Transverse colon (tissue), 4 donors: ENCODE measurements at regions not wholly inside any gene's neighbourhood (a gene's known extent, or its start where the extent isn't known, plus 50 kb on each side); places are given as distances from the start of the nearest gene placed in this dataset.

Experiments used
- DNase-seq: peaks from one replicate; pipeline ENCODE4 v3.0.0-alpha.2; 2019
- H3K27ac ChIP-seq, 4 donors: fragments of 200-600 bp; sonication (generic); 2 replicates each; pipeline ENCODE4 v1.5.1; 2016 to 2018; ENCODE audit warnings: inconsistent platforms in 4 of 4
- H3K27me3 ChIP-seq: fragments of 200-600 bp; sonication (generic); 2 replicates; pipeline ENCODE4 v1.5.1; 2017; ENCODE audit warnings: inconsistent platforms
- H3K36me3 ChIP-seq, 4 donors: fragments of 200-600 bp; sonication (generic); 2 replicates each; pipeline ENCODE4 v1.5.1; 2017 to 2019; ENCODE audit warnings: inconsistent platforms in 4 of 4
- H3K4me1 ChIP-seq, 4 donors: fragments of 200-600 bp; sonication (generic); 2 replicates each; pipeline ENCODE4 v1.5.1; 2017 to 2020; ENCODE audit warnings: inconsistent platforms in 4 of 4
- H3K4me3 ChIP-seq, 4 donors: fragments of 200-600 bp; sonication (generic); 1 replicate in 1 of 4; 2 replicates in 3 of 4; pipeline versions ENCODE4 v1.5.1 to v1.6.1; 2017 to 2019; ENCODE audit warnings: inconsistent platforms in 4 of 4
- H3K9me3 ChIP-seq, 2 donors: fragments of 200-600 bp; sonication (generic); 2 replicates each; pipeline ENCODE4 v1.5.1; 2017 to 2019; ENCODE audit warnings: inconsistent platforms in 2 of 2
- EP300 ChIP-seq: sonication (generic); formaldehyde crosslinking; IDR thresholded peaks from one replicate; pipeline ENCODE4 v1.6.1; 2017; ENCODE audit warnings: antibody characterized with exemption, low read depth
- POLR2A ChIP-seq: fragments of 450-650 bp; IDR thresholded peaks from one replicate; pipeline ENCODE4 v1.6.1; 2016; ENCODE audit warnings: antibody characterized with exemption, mild to moderate bottlenecking, moderate library complexity
- POLR2AphosphoS5 ChIP-seq, 3 donors: sonication (generic); formaldehyde crosslinking; IDR thresholded peaks; one replicate each; pipeline ENCODE4 v1.6.1; 2016; ENCODE audit warnings: antibody characterized with exemption in 3 of 3
- WGBS, 2 donors: methylation state at CpG; one replicate each; pipeline ENCODE4 v1.1.5; 2018; ENCODE audit warnings: low coverage in 1 of 2; 5-methylcytosine and 5-hydroxymethylcytosine counted together
- in situ Hi-C, 4 donors: fragments of 200-750 bp; cut with MboI; loops; one replicate each; pipeline versions ENCODE4 v1.15.0 to v1.15.1; 2017; ENCODE audit warnings: low sequenced_read_pairs in 3 of 4, low pct_ligation_motif_present in 1 of 4, low pct_unique_long_range_greater_than_20kb in 1 of 4
- intact Hi-C: fragments of 100-400 bp; cut with DNase I; formaldehyde crosslinking; loops from one replicate; pipeline ENCODE4 v1.15.1; 2023; ENCODE audit warnings: low total_unique reads
- TF ChIP-seq, protein P1 (sequence below), 5 experiments: fragments of 200-600 bp in 3 of 5; fragments of 450-650 bp in 2 of 5; sonication (generic) in 3 of 5; IDR thresholded peaks; 1 replicate in 2 of 5; 2 replicates in 3 of 5; pipeline ENCODE4 v1.5.1; 2016 to 2017; ENCODE audit warnings: antibody characterized with exemption in 5 of 5, inconsistent platforms in 3 of 5, mild to moderate bottlenecking in 2 of 5, moderate library complexity in 1 of 5

DNA sequence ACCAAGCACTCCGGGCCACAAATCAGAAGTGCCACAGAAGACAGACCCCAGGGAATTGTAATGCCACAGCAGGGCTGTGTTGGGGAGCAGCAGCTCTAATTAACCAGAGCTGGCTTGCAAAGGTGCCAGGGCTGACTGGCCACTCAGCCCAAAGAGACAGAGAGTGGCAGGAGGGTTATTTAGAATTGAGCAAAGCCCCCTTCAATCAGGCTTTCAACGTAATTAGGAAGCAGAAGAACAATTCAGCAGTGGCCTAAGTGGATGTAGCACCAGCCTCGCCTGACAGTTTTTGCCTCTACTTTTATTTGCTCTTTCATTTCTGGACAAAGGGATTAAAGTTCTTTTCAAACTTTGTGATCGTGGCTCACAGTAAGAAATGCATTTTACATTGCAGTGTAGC, 278.3 kb upstream of the IRX3 start:
- Histone ChIP-seq H3K27me3 (no peaks in the 10 kb centered on the region), H3K9me3 (no peaks in the 10 kb centered on the region), H3K36me3 (no peaks in the 10 kb centered on the region), H3K27ac (no peak overlapping the region), H3K4me3 (no peak overlapping the region), H3K4me1 (no peaks in the 10 kb centered on the region)
- 64% methylated on average over 4 of the region's 4 CpGs; no CpG with 5 or more reads in 1 of the 2 donors for WGBS, 2 donors
- intact Hi-C loops (no loop called here), in situ Hi-C loops (no loop called here)
- no peak for DNase-seq
- no peak for TF ChIP-seq EP300
- TF ChIP-seq POLR2AphosphoS5 (IDR thresholded peaks at IDR 0.05), result no peak
- no peak for TF ChIP-seq POLR2A
- TF ChIP-seq, protein P1, sequence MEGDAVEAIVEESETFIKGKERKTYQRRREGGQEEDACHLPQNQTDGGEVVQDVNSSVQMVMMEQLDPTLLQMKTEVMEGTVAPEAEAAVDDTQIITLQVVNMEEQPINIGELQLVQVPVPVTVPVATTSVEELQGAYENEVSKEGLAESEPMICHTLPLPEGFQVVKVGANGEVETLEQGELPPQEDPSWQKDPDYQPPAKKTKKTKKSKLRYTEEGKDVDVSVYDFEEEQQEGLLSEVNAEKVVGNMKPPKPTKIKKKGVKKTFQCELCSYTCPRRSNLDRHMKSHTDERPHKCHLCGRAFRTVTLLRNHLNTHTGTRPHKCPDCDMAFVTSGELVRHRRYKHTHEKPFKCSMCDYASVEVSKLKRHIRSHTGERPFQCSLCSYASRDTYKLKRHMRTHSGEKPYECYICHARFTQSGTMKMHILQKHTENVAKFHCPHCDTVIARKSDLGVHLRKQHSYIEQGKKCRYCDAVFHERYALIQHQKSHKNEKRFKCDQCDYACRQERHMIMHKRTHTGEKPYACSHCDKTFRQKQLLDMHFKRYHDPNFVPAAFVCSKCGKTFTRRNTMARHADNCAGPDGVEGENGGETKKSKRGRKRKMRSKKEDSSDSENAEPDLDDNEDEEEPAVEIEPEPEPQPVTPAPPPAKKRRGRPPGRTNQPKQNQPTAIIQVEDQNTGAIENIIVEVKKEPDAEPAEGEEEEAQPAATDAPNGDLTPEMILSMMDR (IDR thresholded peaks at IDR 0.05), result no peak

DNA sequence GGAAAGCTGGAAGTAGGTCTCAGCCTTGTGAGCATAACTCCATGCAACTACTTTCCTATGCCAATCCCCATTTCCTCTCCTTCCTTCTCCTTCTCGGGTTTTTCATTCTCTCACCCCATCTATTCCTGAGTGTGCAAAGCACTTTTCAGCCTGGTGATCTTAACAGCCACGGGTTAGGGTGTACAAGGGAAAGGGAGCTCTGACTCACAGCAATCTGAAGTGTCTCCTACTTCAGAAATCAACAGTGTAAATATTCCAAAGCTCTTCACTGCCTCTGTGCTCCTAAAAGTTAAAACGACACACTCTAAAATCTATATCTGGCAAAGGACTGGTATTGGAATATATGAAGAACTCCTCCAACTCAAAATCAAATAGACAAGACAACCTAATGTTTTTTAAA, 268.0 kb upstream of the IRX3 start:
- intact Hi-C loops (no loop called here), in situ Hi-C loops (no loop called here)
- Histone ChIP-seq H3K9me3 (no peaks in the 10 kb centered on the region), H3K27me3 (no peaks in the 10 kb centered on the region), H3K4me1 (no peaks in the 10 kb centered on the region), H3K4me3 (no peak overlapping the region), H3K36me3 (no peaks in the 10 kb centered on the region), H3K27ac (no peak overlapping the region)
- WGBS, 2 donors, result 69 to 70% methylated on average over 3 of the region's 3 CpGs
- TF ChIP-seq POLR2AphosphoS5 (IDR thresholded peaks at IDR 0.05), result no peak
- no peak for TF ChIP-seq POLR2A
- no peak for TF ChIP-seq EP300
- TF ChIP-seq, protein P1 (IDR thresholded peaks at IDR 0.05), result no peak
- no peak for DNase-seq

DNA sequence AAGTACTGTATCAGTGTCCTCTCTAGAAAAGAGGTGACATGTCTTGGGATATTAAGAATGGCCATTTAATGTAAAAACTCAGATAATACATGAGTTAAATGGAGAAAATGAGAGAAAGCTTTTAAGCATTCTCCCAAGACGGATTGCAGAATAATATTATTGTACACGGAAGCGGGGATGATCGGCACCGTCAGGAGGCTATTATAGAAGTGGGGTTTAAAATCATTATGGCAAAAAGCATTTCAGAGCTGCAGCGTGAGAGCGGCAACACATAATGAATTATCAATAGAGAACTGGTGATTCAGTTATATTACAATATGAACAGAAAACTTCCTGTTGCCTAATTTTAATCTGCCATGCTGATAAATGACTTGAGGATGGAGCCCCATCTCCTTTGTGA, 261.7 kb upstream of the IRX3 start:
- H3K9me3 ChIP-seq, result no peaks in the 10 kb centered on the region
- TF ChIP-seq POLR2A, result no peak
- TF ChIP-seq EP300, result no peak
- 85% methylated on average over 7 of the region's 7 CpGs for WGBS, 2 donors
- H3K4me1 ChIP-seq, result no peaks in the 10 kb centered on the region
- in situ Hi-C loops, result no loop called here
- no peak overlapping the region for H3K27ac ChIP-seq
- H3K36me3 ChIP-seq, result no peaks in the 10 kb centered on the region
- intact Hi-C loops, result no loop called here
- H3K27me3 ChIP-seq, result peaks cover 5% of the 10 kb centered on the region
- H3K4me3 ChIP-seq, result no peak overlapping the region
- no peak for DNase-seq

DNA sequence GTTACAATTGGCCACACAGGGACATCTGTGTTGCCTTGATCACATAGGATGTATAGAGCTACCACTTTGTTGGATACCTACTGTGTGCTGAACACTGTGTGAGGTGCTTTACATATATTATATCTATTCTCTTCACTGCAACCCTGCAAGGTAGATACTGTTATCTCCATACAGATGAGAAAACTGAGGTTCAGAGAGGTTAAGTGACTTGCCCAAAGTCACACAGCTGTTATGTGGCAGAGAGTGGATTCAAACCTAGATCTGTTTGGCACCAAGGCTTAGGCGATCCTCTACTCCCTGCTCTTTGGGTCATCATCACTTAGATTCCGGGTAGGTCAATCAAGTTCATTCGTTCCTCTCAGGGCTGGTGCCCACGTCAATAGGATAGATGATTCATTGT, 260.5 kb upstream of the IRX3 start:
- H3K4me3 ChIP-seq, result no peak overlapping the region
- TF ChIP-seq EP300 (no peak), POLR2A (no peak), POLR2AphosphoS5 (IDR thresholded peaks at IDR 0.05) (no peak)
- peaks cover 5% of the 10 kb centered on the region for H3K27me3 ChIP-seq
- no peak overlapping the region for H3K27ac ChIP-seq
- no peaks in the 10 kb centered on the region for H3K4me1 ChIP-seq
- DNase-seq, result no peak
- intact Hi-C loops, result no loop called here
- WGBS, 2 donors, result 93% methylated on average over 4 of the region's 4 CpGs; no CpG with 5 or more reads in 1 of the 2 donors
- in situ Hi-C loops, result no loop called here
- no peaks in the 10 kb centered on the region for H3K36me3 ChIP-seq
- H3K9me3 ChIP-seq, result no peaks in the 10 kb centered on the region

DNA sequence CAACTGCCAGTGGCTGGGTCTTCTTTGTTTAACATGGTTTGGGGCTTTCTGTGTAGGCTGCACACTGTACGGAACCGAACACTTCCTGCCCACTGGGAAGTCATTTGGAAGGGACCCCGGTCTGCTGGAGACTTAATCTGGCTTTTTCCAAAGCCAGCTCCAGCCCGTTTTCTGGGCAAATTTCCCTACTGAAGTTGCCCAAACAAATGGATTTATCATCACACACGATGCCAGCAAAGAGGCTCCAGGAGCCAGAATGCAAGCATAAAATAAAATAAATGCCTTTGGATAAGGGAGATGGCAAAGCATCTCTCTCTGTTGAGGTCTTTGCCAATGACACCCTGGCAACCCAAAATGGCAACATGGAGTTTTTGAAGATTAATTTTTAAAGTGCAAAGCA, 259.9 kb upstream of the IRX3 start:
- Histone ChIP-seq H3K36me3 (no peaks in the 10 kb centered on the region), H3K9me3 (no peaks in the 10 kb centered on the region), H3K27ac (no peak overlapping the region), H3K4me1 (no peaks in the 10 kb centered on the region), H3K4me3 (no peak overlapping the region), H3K27me3 (peaks cover 5% of the 10 kb centered on the region)
- DNase-seq, result no peak
- in situ Hi-C loops, result no loop called here
- WGBS, 2 donors, result 51% methylated on average over 5 of the region's 5 CpGs; no CpG with 5 or more reads in 1 of the 2 donors
- TF ChIP-seq, protein P1 (IDR thresholded peaks at IDR 0.05), result no peak
- TF ChIP-seq EP300 (no peak), POLR2AphosphoS5 (IDR thresholded peaks at IDR 0.05) (no peak), POLR2A (no peak)
- intact Hi-C loops, result no loop called here
